Esophagus muscularis mucosa (tissue), 4 donors: ENCODE measurements at regions not wholly inside any gene's neighbourhood (a gene's known extent, or its start where the extent isn't known, plus 50 kb on each side); places are given as distances from the start of the nearest gene placed in this dataset.

Experiments used
- DNase-seq: peaks from one replicate; pipeline ENCODE4 v3.0.0-alpha.2; 2017; ENCODE audit errors: extremely low spot score
- H3K27ac ChIP-seq, 4 donors: fragments of 200-600 bp; sonication (generic); replicated peaks in 1 of 4; 1 replicate in 3 of 4; 2 replicates in 1 of 4; pipeline ENCODE4 v1.5.1; 2016 to 2019; ENCODE audit warnings: mild to moderate bottlenecking in 1 of 4
- H3K27me3 ChIP-seq, 4 donors: fragments of 200-600 bp; sonication (generic); one replicate each; pipeline versions ENCODE4 v1.5.1 to v1.6.0; 2016 to 2019
- H3K36me3 ChIP-seq, 4 donors: fragments of 200-600 bp; sonication (generic); one replicate each; pipeline ENCODE4 v1.5.1; 2016 to 2019
- H3K4me1 ChIP-seq, 4 donors: fragments of 200-600 bp; sonication (generic); one replicate each; pipeline ENCODE4 v1.5.1; 2016 to 2019
- H3K4me3 ChIP-seq, 4 donors: fragments of 200-600 bp; sonication (generic); 1 replicate in 2 of 4; 2 replicates in 2 of 4; pipeline ENCODE4 v1.5.1; 2016 to 2019; ENCODE audit warnings: mild to moderate bottlenecking in 4 of 4, moderate library complexity in 1 of 4
- H3K9me3 ChIP-seq, 4 donors: fragments of 200-600 bp; sonication (generic); 1 replicate in 3 of 4; 2 replicates in 1 of 4; pipeline ENCODE4 v1.5.1; 2016 to 2019
- CTCF ChIP-seq, 3 experiments: fragments of 200-600 bp in 2 of 3; fragments of 450-650 bp in 1 of 3; sonication (generic) in 2 of 3; IDR thresholded peaks; one replicate each; pipeline ENCODE4 v1.5.1; 2017 to 2019; ENCODE audit warnings: antibody characterized with exemption in 3 of 3, mild to moderate bottlenecking in 2 of 3, moderate library complexity in 1 of 3
- EP300 ChIP-seq: sonication (generic); formaldehyde crosslinking; IDR thresholded peaks from one replicate; pipeline ENCODE4 v1.6.1; 2017; ENCODE audit warnings: antibody characterized with exemption
- POLR2A ChIP-seq: fragments of 450-650 bp; IDR thresholded peaks from one replicate; pipeline ENCODE4 v1.6.1; 2017; ENCODE audit warnings: antibody characterized with exemption, moderate library complexity, mild to moderate bottlenecking, low read depth
- POLR2AphosphoS5 ChIP-seq, 2 donors: sonication (generic); formaldehyde crosslinking; IDR thresholded peaks; one replicate each; pipeline ENCODE4 v1.6.1; 2017; ENCODE audit warnings: antibody characterized with exemption in 2 of 2
- WGBS: methylation state at CpG from one replicate; pipeline ENCODE4 v1.1.5; 2018; 5-methylcytosine and 5-hydroxymethylcytosine counted together
- intact Hi-C: fragments of 100-400 bp; cut with DNase I; formaldehyde crosslinking; loops from one replicate; pipeline ENCODE4 v1.15.1; 2023

- H3K9me3 ChIP-seq, result no peaks in the 10 kb centered on the region
- no peak overlapping the region for H3K4me3 ChIP-seq
- intact Hi-C loops, result no loop called here
- H3K27me3 ChIP-seq, result peaks cover 0 to 43% (median 0%) of the 10 kb centered on the region in 4 donors
- no peaks in the 10 kb centered on the region for H3K36me3 ChIP-seq
- H3K4me1 ChIP-seq, result no peaks in the 10 kb centered on the region
- TF ChIP-seq EP300 (no peak), CTCF (IDR thresholded peaks at IDR 0.05) (no peak), POLR2A (no peak), POLR2AphosphoS5 (IDR thresholded peaks at IDR 0.05) (no peak)
- DNase-seq, result no peak
- WGBS, result 94% methylated on average over 26 of the region's 26 CpGs
- H3K27ac ChIP-seq, result no peak overlapping the region
Observed at GRCh38 chr1:22238356-22239224, 95.7 kb upstream of the WNT4 start.

- no peak for DNase-seq
- H3K9me3 ChIP-seq, result no peaks in the 10 kb centered on the region
- no peak overlapping the region for H3K27ac ChIP-seq
- no peak overlapping the region for H3K4me3 ChIP-seq
- TF ChIP-seq CTCF (IDR thresholded peaks at IDR 0.05), result no peak
- TF ChIP-seq EP300, result no peak
- no peak for TF ChIP-seq POLR2A
- no peak for TF ChIP-seq POLR2AphosphoS5 (IDR thresholded peaks at IDR 0.05)
- intact Hi-C loops, result no loop called here
- 86% methylated on average over 8 of the region's 11 CpGs for WGBS
- no peaks in the 10 kb centered on the region for H3K4me1 ChIP-seq
- no peaks in the 10 kb centered on the region for H3K36me3 ChIP-seq
- H3K27me3 ChIP-seq, result peaks cover 0 to 42% (median 0%) of the 10 kb centered on the region in 4 donors
Observed at GRCh38 chr1:22239378-22239777, 96.5 kb upstream of the WNT4 start.

GRCh38 chr1:22241250-22241649 is 98.4 kb upstream of the WNT4 start:
- no peak overlapping the region for H3K27ac ChIP-seq
- H3K4me3 ChIP-seq, result no peak overlapping the region
- no peak for DNase-seq
- no peaks in the 10 kb centered on the region for H3K36me3 ChIP-seq
- peaks cover 0 to 46% (median 0%) of the 10 kb centered on the region in 4 donors for H3K27me3 ChIP-seq
- intact Hi-C loops, result no loop called here
- WGBS, result 85% methylated on average over 3 of the region's 3 CpGs
- no peaks in the 10 kb centered on the region for H3K9me3 ChIP-seq
- H3K4me1 ChIP-seq, result no peaks in the 10 kb centered on the region
- TF ChIP-seq EP300, result no peak
- no peak for TF ChIP-seq POLR2A
- no peak for TF ChIP-seq CTCF (IDR thresholded peaks at IDR 0.05)
- no peak for TF ChIP-seq POLR2AphosphoS5 (IDR thresholded peaks at IDR 0.05)

GRCh38 chr1:22241811-22242210 is 98.9 kb upstream of the WNT4 start:
- 95% methylated on average over 7 of the region's 9 CpGs for WGBS
- Histone ChIP-seq H3K4me1 (no peaks in the 10 kb centered on the region), H3K27me3 (peaks cover 0 to 45% (median under 1%) of the 10 kb centered on the region in 4 donors), H3K9me3 (no peaks in the 10 kb centered on the region), H3K4me3 (no peak overlapping the region), H3K36me3 (no peaks in the 10 kb centered on the region), H3K27ac (no peak overlapping the region)
- DNase-seq, result no peak
- TF ChIP-seq CTCF (IDR thresholded peaks at IDR 0.05) (no peak), POLR2AphosphoS5 (IDR thresholded peaks at IDR 0.05) (no peak), POLR2A (no peak), EP300 (no peak)
- intact Hi-C loops, result no loop called here
